PC-3 (cell line): ENCODE measurements at regions not wholly inside any gene's neighbourhood (a gene's known extent, or its start where the extent isn't known, plus 50 kb on each side); places are given as distances from the start of the nearest gene placed in this dataset.

Experiments used
- ATAC-seq: fragments of 200-7000 bp; cut with Tn5 transposase; 2 replicates; pipeline ENCODE4 v1.9.1; 2020; ENCODE audit warnings: mild to moderate bottlenecking, moderate library complexity
- BruUV-seq: library from RNA; stranded (reverse); fragments of 400-500 nt; replicated peaks from 2 replicates; lab custom pipeline; 2021; lab: Mats Ljungman, UMichigan
- CTCF ChIA-PET: fragments of 300-600 bp; sonication (Branson Sonifier 250); formaldehyde crosslinking; loops from one replicate; lab custom pipeline; 2022; ENCODE audit warnings: antibody characterized with exemption; lab: Charles Lee
- POLR2A ChIA-PET: fragments of 300-600 bp; sonication (Branson Sonifier 250); formaldehyde crosslinking; loops from one replicate; lab custom pipeline; 2022; ENCODE audit warnings: antibody characterized with exemption; ENCODE audit not compliant: unreplicated experiment; lab: Charles Lee
- DNase-seq: peaks from one replicate; pipeline ENCODE4 v3.0.0-alpha.2; 2015
- H2AFZ ChIP-seq: fragments of 300-600 bp; sonication (generic); 2 replicates; pipeline ENCODE4 v1.6.0; 2016; ENCODE audit warnings: antibody characterized with exemption, low read length
- H3F3A ChIP-seq: fragments of 300-600 bp; sonication (generic); one replicate; pipeline ENCODE4 v1.6.0; 2017; ENCODE audit warnings: antibody characterized with exemption, low read length, control low read depth, mild to moderate bottlenecking; ENCODE audit not compliant: unreplicated experiment
- H3K27ac ChIP-seq: fragments of 300-600 bp; sonication (generic); 2 replicates; pipeline ENCODE4 v1.5.1; 2016; ENCODE audit warnings: mild to moderate bottlenecking, low read length
- H3K27me3 ChIP-seq: fragments of 300-600 bp; sonication (generic); 2 replicates; pipeline ENCODE4 v1.6.1; 2016; ENCODE audit warnings: low read length, mixed read lengths
- H3K36me3 ChIP-seq: fragments of 300-600 bp; sonication (generic); 2 replicates; pipeline ENCODE4 v1.6.1; 2016; ENCODE audit warnings: low read depth, mixed run types, low read length, mixed read lengths
- H3K4me1 ChIP-seq: fragments of 300-600 bp; sonication (generic); 2 replicates; pipeline ENCODE4 v1.5.1; 2016; ENCODE audit warnings: low read length; ENCODE audit not compliant: insufficient read depth
- H3K4me2 ChIP-seq: fragments of 300-600 bp; sonication (generic); 2 replicates; pipeline ENCODE4 v1.6.0; 2016; ENCODE audit warnings: low read length
- H3K4me3 ChIP-seq: fragments of 300-600 bp; sonication (generic); 2 replicates; pipeline ENCODE4 v1.5.1; 2016; ENCODE audit warnings: mild to moderate bottlenecking, low read length, mixed read lengths
- H3K79me2 ChIP-seq: fragments of 300-600 bp; sonication (generic); 2 replicates; pipeline ENCODE4 v1.6.1; 2017; ENCODE audit warnings: low read length, mixed read lengths
- H3K9ac ChIP-seq: fragments of 300-600 bp; sonication (generic); 2 replicates; pipeline ENCODE4 v1.6.0; 2016; ENCODE audit warnings: mild to moderate bottlenecking, low read length
- H3K9me2 ChIP-seq: fragments of 300-600 bp; sonication (generic); replicated peaks from 2 replicates; pipeline ENCODE4 v1.6.1; 2016; ENCODE audit warnings: mixed run types, low read length, mixed read lengths
- H3K9me3 ChIP-seq: fragments of 300-600 bp; sonication (generic); 2 replicates; pipeline ENCODE4 v1.6.1; 2016; ENCODE audit warnings: low read length, mixed read lengths
- H4K20me1 ChIP-seq: fragments of 300-600 bp; sonication (generic); 2 replicates; pipeline ENCODE4 v1.6.1; 2016; ENCODE audit warnings: low read length, mixed read lengths
- CTCF ChIP-seq: fragments of 300-600 bp; sonication (generic); conservative IDR thresholded peaks from 2 replicates; pipeline ENCODE4 v1.5.1; 2017; ENCODE audit warnings: antibody characterized with exemption, low read depth, mild to moderate bottlenecking, low read length
- EZH2 ChIP-seq: fragments of 300-600 bp; sonication (generic); IDR thresholded peaks from one replicate; pipeline ENCODE4 v1.6.1; 2017; ENCODE audit warnings: antibody characterized with exemption, mild to moderate bottlenecking, low read length; ENCODE audit not compliant: unreplicated experiment
- EZH2phosphoT487 ChIP-seq: fragments of 300-600 bp; sonication (generic); IDR thresholded peaks from 2 replicates; pipeline ENCODE4 v1.6.1; 2018; ENCODE audit warnings: mild to moderate bottlenecking, antibody characterized with exemption, low read length, borderline replicate concordance
- intact Hi-C: fragments of 100-400 bp; cut with micrococcal nuclease; formaldehyde crosslinking; loops from 2 replicates; pipeline ENCODE4 v1.9.0; 2023

- Histone ChIP-seq H3K9me2 (no peaks in the 10 kb centered on the region), H3K79me2 (no peaks in the 10 kb centered on the region), H2AFZ (no peak overlapping the region), H3K4me1 (peaks cover 34% of the 10 kb centered on the region), H3K4me2 (no peak overlapping the region), H3K9me3 (no peaks in the 10 kb centered on the region), H3K9ac (no peak overlapping the region), H4K20me1 (no peaks in the 10 kb centered on the region), H3K4me3 (no peak overlapping the region), H3K36me3 (no peaks in the 10 kb centered on the region), H3K27ac (no peak overlapping the region), H3K27me3 (no peaks in the 10 kb centered on the region), H3F3A (no peaks in the 10 kb centered on the region)
- TF ChIP-seq CTCF, result no peak
- no peak for TF ChIP-seq EZH2
- no TSS peak for BruUV-seq
- CTCF ChIA-PET, result no interaction called here
- POLR2A ChIA-PET, result no interaction called here
- intact Hi-C loops, result no loop called here
- DNase-seq, result no peak
- ATAC-seq, result no peak
These were observed 56.2 kb upstream of the EPS8L3 start for GRCh38 chr1:109819906-109820305.

- no peak overlapping the region for H3K27ac ChIP-seq
- H4K20me1 ChIP-seq, result no peaks in the 10 kb centered on the region
- H3K4me3 ChIP-seq, result no peak overlapping the region
- no peaks in the 10 kb centered on the region for H3F3A ChIP-seq
- no peaks in the 10 kb centered on the region for H3K27me3 ChIP-seq
- BruUV-seq, result no TSS peak
- CTCF ChIA-PET, result no interaction called here
- TF ChIP-seq EZH2, result no peak
- no peak for TF ChIP-seq EZH2phosphoT487
- no peak for TF ChIP-seq CTCF
- H3K79me2 ChIP-seq, result no peaks in the 10 kb centered on the region
- no peak overlapping the region for H3K4me2 ChIP-seq
- no peaks in the 10 kb centered on the region for H3K9me2 ChIP-seq
- H2AFZ ChIP-seq, result no peak overlapping the region
- intact Hi-C loops, result no loop called here
- no peaks in the 10 kb centered on the region for H3K36me3 ChIP-seq
- no peaks in the 10 kb centered on the region for H3K9me3 ChIP-seq
- no peak overlapping the region for H3K9ac ChIP-seq
- DNase-seq (no peak), ATAC-seq (no peak)
- POLR2A ChIA-PET, result no interaction called here
- H3K4me1 ChIP-seq, result peaks cover 28% of the 10 kb centered on the region
These were observed 55.5 kb upstream of the EPS8L3 start for GRCh38 chr1:109818988-109819764.

GRCh38 chr1:109818271-109818987 lies 54.7 kb upstream of the EPS8L3 start:
- H3K4me3 ChIP-seq, result no peak overlapping the region
- no peak for DNase-seq
- no peak for TF ChIP-seq CTCF
- no peak for TF ChIP-seq EZH2
- no peak for TF ChIP-seq EZH2phosphoT487
- BruUV-seq, result no TSS peak
- no peaks in the 10 kb centered on the region for H3K27me3 ChIP-seq
- H2AFZ ChIP-seq, result no peak overlapping the region
- ChIA-PET POLR2A (no interaction called here), CTCF (no interaction called here)
- no peak overlapping the region for H3K4me2 ChIP-seq
- H3K4me1 ChIP-seq, result peaks cover 20% of the 10 kb centered on the region
- H3F3A ChIP-seq, result no peaks in the 10 kb centered on the region
- H3K9ac ChIP-seq, result no peak overlapping the region
- no peak overlapping the region for H3K27ac ChIP-seq
- H3K36me3 ChIP-seq, result no peaks in the 10 kb centered on the region
- no peaks in the 10 kb centered on the region for H3K79me2 ChIP-seq
- H3K9me2 ChIP-seq, result no peaks in the 10 kb centered on the region
- no peak for ATAC-seq
- intact Hi-C loops, result no loop called here
- H3K9me3 ChIP-seq, result no peaks in the 10 kb centered on the region
- H4K20me1 ChIP-seq, result no peaks in the 10 kb centered on the region
